ENCODE measurements at regions not wholly inside any gene's neighbourhood (a gene's known extent, or its start where the extent isn't known, plus 50 kb on each side); places are given as distances from the start of the nearest gene placed in this dataset.

DNA sequence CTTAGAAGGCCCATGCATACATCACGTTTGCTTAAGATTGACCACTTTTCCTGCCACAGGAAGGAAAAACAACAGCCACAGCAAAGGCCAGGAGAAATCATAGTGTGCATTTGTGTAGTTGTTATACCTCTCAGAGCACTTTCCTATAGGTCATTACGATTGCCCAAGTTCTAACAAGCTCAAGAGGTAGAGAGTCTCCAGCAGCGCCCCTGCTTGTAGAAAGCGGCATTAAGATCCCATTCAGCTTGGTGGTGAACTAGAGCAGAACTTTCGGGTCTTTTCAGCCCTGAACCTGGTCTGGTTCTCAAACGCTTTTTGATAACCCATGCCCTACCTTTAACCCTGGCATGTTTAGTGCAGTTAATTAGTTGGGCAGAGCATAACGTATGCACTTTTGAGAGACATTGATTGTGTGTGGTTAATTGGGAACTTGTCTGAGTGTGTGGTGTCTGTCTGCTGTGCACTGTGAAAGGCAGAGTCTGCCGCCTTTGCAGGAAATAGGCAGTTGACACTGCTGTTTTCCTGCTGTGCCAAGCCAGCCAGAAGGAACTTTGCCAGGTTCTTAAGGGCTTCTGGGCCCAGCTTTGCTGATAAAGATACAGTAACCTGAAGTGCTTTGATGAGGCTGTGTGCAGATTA is 109.9 kb upstream of the CLMP start:
- no peak for DNase-seq (ENCODE audit: unreplicated experiment)
- Mint-ChIP-seq H3K27me3 (ENCODE audit: insufficient read depth, unreplicated experiment) (peaks cover 20% of the 10 kb centered on the region), H3K27ac (ENCODE audit: low read depth, unreplicated experiment) (no peak overlapping the region), H3K9me3 (ENCODE audit: unreplicated experiment) (no peaks in the 10 kb centered on the region), H3K4me1 (ENCODE audit: insufficient read depth, unreplicated experiment) (no peaks in the 10 kb centered on the region), H3K36me3 (ENCODE audit: insufficient read depth, unreplicated experiment) (no peaks in the 10 kb centered on the region), H3K4me3 (ENCODE audit: unreplicated experiment) (no peak overlapping the region)
- no TSS peak for BruUV-seq (replicated peaks)
- intact Hi-C loops (cut with micrococcal nuclease), result no loop called here
- POLR2A ChIA-PET, result no interaction called here
- TF ChIP-seq, protein P1, sequence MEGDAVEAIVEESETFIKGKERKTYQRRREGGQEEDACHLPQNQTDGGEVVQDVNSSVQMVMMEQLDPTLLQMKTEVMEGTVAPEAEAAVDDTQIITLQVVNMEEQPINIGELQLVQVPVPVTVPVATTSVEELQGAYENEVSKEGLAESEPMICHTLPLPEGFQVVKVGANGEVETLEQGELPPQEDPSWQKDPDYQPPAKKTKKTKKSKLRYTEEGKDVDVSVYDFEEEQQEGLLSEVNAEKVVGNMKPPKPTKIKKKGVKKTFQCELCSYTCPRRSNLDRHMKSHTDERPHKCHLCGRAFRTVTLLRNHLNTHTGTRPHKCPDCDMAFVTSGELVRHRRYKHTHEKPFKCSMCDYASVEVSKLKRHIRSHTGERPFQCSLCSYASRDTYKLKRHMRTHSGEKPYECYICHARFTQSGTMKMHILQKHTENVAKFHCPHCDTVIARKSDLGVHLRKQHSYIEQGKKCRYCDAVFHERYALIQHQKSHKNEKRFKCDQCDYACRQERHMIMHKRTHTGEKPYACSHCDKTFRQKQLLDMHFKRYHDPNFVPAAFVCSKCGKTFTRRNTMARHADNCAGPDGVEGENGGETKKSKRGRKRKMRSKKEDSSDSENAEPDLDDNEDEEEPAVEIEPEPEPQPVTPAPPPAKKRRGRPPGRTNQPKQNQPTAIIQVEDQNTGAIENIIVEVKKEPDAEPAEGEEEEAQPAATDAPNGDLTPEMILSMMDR (IDR thresholded peaks at IDR 0.05; ENCODE audit: unreplicated experiment), result no peak
- CTCF ChIA-PET, result interaction anchor here (0.5 to 0.8 kb wide), 2 partner anchors 14 to 199 kb away, joined by 3 read pairs; no protein-coding TSS in a partner anchor

DNA sequence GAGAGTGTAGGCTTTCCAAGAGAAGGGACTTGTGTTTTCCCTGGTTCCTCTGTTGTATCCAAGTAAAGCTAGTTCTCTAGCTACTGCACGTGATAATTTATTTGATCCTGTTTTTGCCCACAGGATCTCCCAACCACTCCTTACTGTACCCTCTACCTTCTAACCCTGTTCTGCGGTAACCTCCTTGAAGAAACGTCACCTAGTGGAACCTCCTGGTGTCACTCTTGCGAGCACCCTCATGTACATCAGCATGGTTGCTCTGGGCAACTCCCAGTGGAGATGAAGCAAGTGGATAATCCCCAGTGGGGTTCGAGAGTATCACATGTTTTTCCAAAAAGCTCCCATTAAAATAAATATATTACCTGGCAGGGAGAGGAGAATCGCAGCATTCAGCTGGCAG is 108.9 kb upstream of the CLMP start:
- H3K4me3 Mint-ChIP-seq (ENCODE audit: unreplicated experiment), result no peak overlapping the region
- TF ChIP-seq, protein P1 (IDR thresholded peaks at IDR 0.05; ENCODE audit: unreplicated experiment), result no peak
- H3K9me3 Mint-ChIP-seq (ENCODE audit: unreplicated experiment), result no peaks in the 10 kb centered on the region
- intact Hi-C loops (cut with micrococcal nuclease), result no loop called here
- CTCF ChIA-PET, result interaction anchor here (0.6 to 1.4 kb wide), 6 partner anchors 53 to 174 kb away, joined by 3 to 5 read pairs (median 3); no protein-coding TSS in a partner anchor
- H3K27ac Mint-ChIP-seq (ENCODE audit: low read depth, unreplicated experiment), result no peak overlapping the region
- no TSS peak for BruUV-seq (replicated peaks)
- POLR2A ChIA-PET, result interaction anchor here (0.9 kb wide), 1 partner anchor 25 kb away, joined by 4 read pairs; no protein-coding TSS in a partner anchor
- H3K27me3 Mint-ChIP-seq (ENCODE audit: insufficient read depth, unreplicated experiment), result peaks cover 20% of the 10 kb centered on the region
- no peaks in the 10 kb centered on the region for H3K4me1 Mint-ChIP-seq (ENCODE audit: insufficient read depth, unreplicated experiment)
- H3K36me3 Mint-ChIP-seq (ENCODE audit: insufficient read depth, unreplicated experiment), result no peaks in the 10 kb centered on the region
- DNase-seq (ENCODE audit: unreplicated experiment), result no peak

DNA sequence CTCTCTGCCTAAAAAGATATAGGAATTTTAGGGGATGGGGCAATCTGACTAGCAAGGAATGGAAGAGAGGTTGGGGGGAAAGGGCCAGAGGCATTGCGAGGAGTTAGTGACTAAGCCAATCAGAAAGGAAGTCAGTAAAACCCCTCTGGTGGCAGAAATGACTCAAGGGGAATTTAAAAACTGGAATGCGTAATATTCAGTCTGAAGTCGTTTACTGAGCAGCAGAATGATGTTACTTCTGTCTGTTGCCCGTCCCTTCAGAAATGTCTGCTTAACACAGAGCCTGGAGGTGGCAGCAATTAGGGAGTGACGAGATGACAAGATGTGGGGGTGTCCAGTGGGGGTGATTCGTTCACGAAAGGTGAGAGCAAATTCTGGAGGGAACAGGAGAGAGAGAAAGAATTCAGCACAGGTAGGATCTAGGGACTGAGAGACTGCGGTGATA is 107.7 kb upstream of the CLMP start:
- H3K27me3 Mint-ChIP-seq (ENCODE audit: insufficient read depth, unreplicated experiment), result peaks cover 20% of the 10 kb centered on the region
- TF ChIP-seq, protein P1 (IDR thresholded peaks at IDR 0.05; ENCODE audit: unreplicated experiment), result no peak
- POLR2A ChIA-PET, result no interaction called here
- no peaks in the 10 kb centered on the region for H3K36me3 Mint-ChIP-seq (ENCODE audit: insufficient read depth, unreplicated experiment)
- BruUV-seq (replicated peaks), result no TSS peak
- intact Hi-C loops (cut with micrococcal nuclease), result no loop called here
- peak; percentile 9 for DNase-seq (ENCODE audit: unreplicated experiment)
- CTCF ChIA-PET, result interaction anchor here (0.6 to 1.4 kb wide), 2 partner anchors 25 to 199 kb away, joined by 3 read pairs; no protein-coding TSS in a partner anchor
- H3K9me3 Mint-ChIP-seq (ENCODE audit: unreplicated experiment), result no peaks in the 10 kb centered on the region
- no peak overlapping the region for H3K27ac Mint-ChIP-seq (ENCODE audit: low read depth, unreplicated experiment)
- no peak overlapping the region for H3K4me3 Mint-ChIP-seq (ENCODE audit: unreplicated experiment)
- no peaks in the 10 kb centered on the region for H3K4me1 Mint-ChIP-seq (ENCODE audit: insufficient read depth, unreplicated experiment)

DNA sequence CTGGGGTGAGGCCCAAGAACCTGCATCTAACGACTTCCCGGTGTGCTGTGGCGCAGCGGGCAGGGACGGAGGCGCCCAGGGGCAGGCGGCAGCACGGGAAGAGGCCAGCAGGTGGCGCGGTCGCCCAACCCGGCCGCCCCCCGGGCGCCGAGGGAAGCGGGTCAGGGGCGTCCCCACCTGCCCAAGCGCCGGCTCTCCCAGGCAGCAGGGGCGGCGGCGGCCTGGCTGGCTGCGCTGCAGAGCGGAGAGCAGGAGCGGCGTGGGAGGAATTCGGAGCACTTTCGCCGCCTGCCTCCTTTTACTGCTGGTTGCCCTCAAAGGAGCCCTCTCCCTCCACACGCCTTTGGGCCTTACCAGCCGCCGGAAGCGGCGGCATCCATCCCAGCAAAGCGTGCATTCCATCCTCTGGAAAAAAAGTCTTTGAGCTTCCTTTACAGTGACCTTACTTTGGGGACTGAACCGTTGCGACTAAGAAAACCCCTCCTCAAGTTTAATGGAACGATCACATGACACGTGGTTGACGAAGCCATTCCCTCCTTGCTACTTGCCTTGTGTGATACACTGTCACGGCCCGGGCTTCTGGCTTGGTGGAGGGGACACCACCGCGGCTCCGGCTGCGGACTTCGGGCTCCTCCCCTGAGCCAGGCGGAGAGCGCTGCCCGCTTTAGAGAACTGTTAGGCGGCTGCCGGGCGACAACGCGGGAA is 106.8 kb upstream of the CLMP start:
- peak; percentile 40 for DNase-seq (ENCODE audit: unreplicated experiment)
- TF ChIP-seq, protein P1 (IDR thresholded peaks at IDR 0.05; ENCODE audit: unreplicated experiment), result peak; percentile 70
- Mint-ChIP-seq H3K27me3 (ENCODE audit: insufficient read depth, unreplicated experiment) (peaks cover 20% of the 10 kb centered on the region), H3K9me3 (ENCODE audit: unreplicated experiment) (no peaks in the 10 kb centered on the region), H3K4me1 (ENCODE audit: insufficient read depth, unreplicated experiment) (no peaks in the 10 kb centered on the region), H3K27ac (ENCODE audit: low read depth, unreplicated experiment) (no peak overlapping the region), H3K36me3 (ENCODE audit: insufficient read depth, unreplicated experiment) (no peaks in the 10 kb centered on the region), H3K4me3 (ENCODE audit: unreplicated experiment) (no peak overlapping the region)
- POLR2A ChIA-PET, result no interaction called here
- CTCF ChIA-PET, result interaction anchor here (0.6 to 2.1 kb wide), 11 partner anchors 10 to 187 kb away, joined by 3 to 11 read pairs (median 3); no protein-coding TSS in a partner anchor
- intact Hi-C loops (cut with micrococcal nuclease), result loop anchor here (1.0 kb wide), 1 partner anchor 176 kb away; no protein-coding TSS in a partner anchor
- no TSS peak for BruUV-seq (replicated peaks)

All from MCF 10A (cell line).